ENCODE measurements at regions not wholly inside any gene's neighbourhood (a gene's known extent, or its start where the extent isn't known, plus 50 kb on each side); places are given as distances from the start of the nearest gene placed in this dataset.

- TF ChIP-seq JUNB (CRISPR knock-in tag; IDR thresholded peaks at IDR 0.05; ENCODE audit: borderline replicate concordance) (no peak), SUZ12 (IDR thresholded peaks at IDR 0.05; ENCODE audit: low read depth, low read length) (no peak), POLR2AphosphoS5 (IDR thresholded peaks at IDR 0.05; ENCODE audit: low read depth, low read length) (no peak), ZNF362 (CRISPR knock-in tag; IDR thresholded peaks at IDR 0.05; ENCODE audit: borderline replicate concordance) (no peak), CTCF (CRISPR knock-in tag; IDR thresholded peaks at IDR 0.05) (no peak), NR2C2 (CRISPR knock-in tag; IDR thresholded peaks at IDR 0.05; ENCODE audit: borderline replicate concordance) (no peak), TFE3 (CRISPR knock-in tag; IDR thresholded peaks at IDR 0.05) (no peak), ZNF644 (CRISPR knock-in tag; IDR thresholded peaks at IDR 0.05; ENCODE audit: low read depth) (no peak), IRF2 (CRISPR knock-in tag; IDR thresholded peaks at IDR 0.05) (no peak)
Observed at GRCh38 chr2:157192445-157193423, 64.8 kb upstream of the GALNT5 start.

Data from HepG2 (cell line).